Central memory CD8-positive, alpha-beta T cell (primary cell): ENCODE measurements at regions not wholly inside any gene's neighbourhood (a gene's known extent, or its start where the extent isn't known, plus 50 kb on each side); places are given as distances from the start of the nearest gene placed in this dataset.

Experiments
- ATAC-seq: fragments of 150-1000 bp; cut with Tn5 transposase; replicated peaks from 2 replicates; pipeline ENCODE4 v1.10.0; 2022; ENCODE audit warnings: mild to moderate bottlenecking, moderate FRiP score, moderate number of reproducible peaks; ENCODE audit not compliant: poor library complexity, severe bottlenecking; ENCODE audit errors: extremely low read depth
- DNase-seq, 2 donors: peaks; one replicate each; pipeline ENCODE4 v3.0.0; 2021; ENCODE audit warnings: low spot score in 2 of 2
- H3K27ac Mint-ChIP-seq: one replicate; pipeline ENCODE4 v1.8.0; 2022; ENCODE audit warnings: low read depth, mild to moderate bottlenecking, moderate library complexity, mixed read lengths
- H3K27me3 Mint-ChIP-seq: one replicate; pipeline ENCODE4 v1.8.0; 2022; ENCODE audit warnings: mixed read lengths
- H3K36me3 Mint-ChIP-seq: one replicate; pipeline ENCODE4 v1.8.0; 2022; ENCODE audit warnings: mild to moderate bottlenecking, moderate library complexity, mixed read lengths; ENCODE audit not compliant: insufficient read depth
- H3K4me1 Mint-ChIP-seq: one replicate; pipeline ENCODE4 v1.8.0; 2022; ENCODE audit warnings: mixed read lengths
- H3K4me3 Mint-ChIP-seq: one replicate; pipeline ENCODE4 v1.8.0; 2022; ENCODE audit warnings: mild to moderate bottlenecking, moderate library complexity, mixed read lengths
- H3K9me3 Mint-ChIP-seq: one replicate; pipeline ENCODE4 v1.8.0; 2022; ENCODE audit warnings: mixed read lengths

DNA sequence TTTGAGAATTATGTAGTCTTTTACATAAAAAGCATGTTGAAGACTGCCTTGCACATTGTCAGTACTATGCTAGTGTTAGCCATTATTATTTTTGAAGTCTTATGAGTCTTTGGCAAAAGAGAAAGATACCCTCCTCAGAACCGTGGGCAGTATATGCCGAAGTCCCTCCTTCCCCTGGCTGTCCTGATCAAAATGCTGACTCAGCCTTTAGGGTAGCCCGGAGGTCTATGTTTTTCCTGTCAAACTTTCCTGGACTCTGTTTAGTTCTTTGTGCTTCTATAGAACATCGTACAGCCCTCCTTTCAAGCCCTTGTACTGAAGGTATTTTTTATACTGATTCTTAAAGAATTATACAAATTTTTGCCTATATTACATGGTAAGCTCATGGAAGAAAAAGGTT is 264.7 kb upstream of the ATP5MC3 start:
- no peak overlapping the region for H3K4me3 Mint-ChIP-seq
- peaks cover 4% of the 10 kb centered on the region for H3K4me1 Mint-ChIP-seq
- DNase-seq (no peak), ATAC-seq (no peak)
- no peaks in the 10 kb centered on the region for H3K27me3 Mint-ChIP-seq
- H3K36me3 Mint-ChIP-seq, result no peaks in the 10 kb centered on the region
- no peaks in the 10 kb centered on the region for H3K9me3 Mint-ChIP-seq
- H3K27ac Mint-ChIP-seq, result no peak overlapping the region

DNA sequence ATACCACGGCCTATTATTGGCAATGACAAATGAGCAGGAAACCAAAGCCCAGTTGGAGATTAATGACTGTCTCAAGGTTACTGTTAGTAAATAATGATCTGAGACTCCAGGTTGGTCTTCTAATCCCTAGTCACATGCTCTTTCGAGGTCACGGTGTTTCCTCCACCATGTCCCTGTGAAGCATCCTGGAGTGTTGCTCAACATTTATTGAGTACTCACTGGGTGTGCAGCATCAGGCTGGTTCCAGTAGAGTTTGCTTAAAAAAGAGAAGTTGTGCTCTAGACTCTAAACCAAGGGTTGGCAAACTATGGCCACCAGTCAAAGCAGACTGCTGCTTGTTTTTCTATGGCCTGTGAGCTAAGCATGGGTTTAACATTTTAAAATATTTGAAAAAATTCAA is 263.8 kb upstream of the ATP5MC3 start:
- Mint-ChIP-seq H3K36me3 (no peaks in the 10 kb centered on the region), H3K4me3 (no peak overlapping the region), H3K27ac (no peak overlapping the region), H3K27me3 (no peaks in the 10 kb centered on the region), H3K9me3 (no peaks in the 10 kb centered on the region), H3K4me1 (no peaks in the 10 kb centered on the region)
- ATAC-seq, result no peak
- DNase-seq, result no peak

DNA sequence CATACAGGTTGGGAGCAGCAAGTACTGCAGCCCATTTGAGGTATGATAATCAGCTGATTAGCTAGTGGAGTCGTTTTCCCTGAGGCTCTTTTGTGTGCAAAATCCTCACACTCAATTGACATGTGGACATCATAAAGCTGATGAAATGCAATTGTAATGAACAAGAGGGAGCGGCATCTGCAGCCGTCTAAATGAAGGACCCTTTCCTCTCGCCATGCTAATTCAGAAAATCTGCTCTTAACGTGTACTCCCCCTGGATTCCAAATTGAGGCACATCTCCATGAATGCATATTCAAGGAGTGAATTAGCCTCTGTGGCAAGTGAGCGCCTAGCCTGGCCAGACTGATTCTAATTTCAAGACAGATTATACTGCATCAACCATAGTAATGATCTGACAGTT is 260.9 kb upstream of the ATP5MC3 start:
- Mint-ChIP-seq H3K9me3 (no peaks in the 10 kb centered on the region), H3K4me3 (no peak overlapping the region)
- ATAC-seq, result no peak

DNA sequence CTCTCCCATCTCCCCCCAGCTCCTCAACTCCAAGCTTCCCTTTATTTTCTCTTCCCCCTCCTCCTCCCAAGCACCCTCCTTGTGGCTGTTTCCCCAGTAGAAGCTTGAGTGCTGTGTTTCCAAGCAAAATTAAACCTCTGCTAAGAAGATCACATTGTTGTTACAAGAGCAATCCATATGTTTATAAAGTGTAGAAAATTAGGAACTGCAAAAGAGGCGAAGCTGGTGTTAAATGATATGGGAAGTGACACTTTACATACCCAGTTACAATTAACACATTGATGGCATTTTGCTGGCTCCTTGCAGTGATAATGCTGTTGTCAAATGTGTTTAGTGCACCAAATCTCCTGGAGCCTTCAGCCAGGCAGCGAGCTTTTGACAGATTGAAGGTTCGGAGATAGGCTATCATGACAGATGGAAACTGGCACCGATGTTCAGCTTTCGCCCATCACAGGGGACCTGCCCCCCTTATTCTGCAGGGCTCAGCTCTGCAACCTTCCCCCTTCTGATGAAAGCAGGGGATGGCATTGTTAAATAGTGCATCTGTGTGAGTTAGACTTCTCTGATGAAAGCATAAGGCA is 259.8 kb upstream of the ATP5MC3 start:
- Mint-ChIP-seq H3K27ac (no peak overlapping the region), H3K36me3 (no peaks in the 10 kb centered on the region), H3K4me3 (no peak overlapping the region), H3K27me3 (peaks cover 29% of the 10 kb centered on the region), H3K9me3 (no peaks in the 10 kb centered on the region), H3K4me1 (no peaks in the 10 kb centered on the region)
- no peak for ATAC-seq
- DNase-seq, result no peak

More for the DNA sequence above, 260.9 kb upstream of the ATP5MC3 start:
- H3K27ac Mint-ChIP-seq, result no peak overlapping the region
- DNase-seq, result no peak
- no peaks in the 10 kb centered on the region for H3K36me3 Mint-ChIP-seq
- H3K4me1 Mint-ChIP-seq, result no peaks in the 10 kb centered on the region
- H3K27me3 Mint-ChIP-seq, result peaks cover 22% of the 10 kb centered on the region

DNA sequence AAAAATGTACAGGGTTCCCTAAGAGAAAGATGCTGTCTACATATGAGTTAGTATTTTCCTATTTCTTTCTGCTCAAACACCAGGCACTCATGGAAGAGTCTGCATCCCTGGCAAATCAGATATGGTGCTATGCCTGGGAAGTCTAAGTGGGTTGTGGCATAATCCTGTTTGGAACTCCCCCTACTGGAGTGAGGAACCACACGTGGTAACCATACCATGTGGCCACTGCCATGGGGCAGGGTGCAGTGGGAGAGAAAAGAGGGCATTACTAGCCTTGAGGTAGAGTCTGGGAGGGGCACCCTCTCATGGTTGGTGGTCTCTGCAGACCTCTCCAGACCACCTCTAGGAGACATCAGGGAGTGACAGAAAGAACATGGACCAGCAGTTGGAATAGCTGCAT is 257.9 kb upstream of the ATP5MC3 start:
- ATAC-seq, result no peak
- Mint-ChIP-seq H3K27ac (no peak overlapping the region), H3K9me3 (no peaks in the 10 kb centered on the region), H3K4me3 (no peak overlapping the region), H3K4me1 (no peaks in the 10 kb centered on the region), H3K36me3 (no peaks in the 10 kb centered on the region), H3K27me3 (peaks cover 32% of the 10 kb centered on the region)
- DNase-seq, result no peak

DNA sequence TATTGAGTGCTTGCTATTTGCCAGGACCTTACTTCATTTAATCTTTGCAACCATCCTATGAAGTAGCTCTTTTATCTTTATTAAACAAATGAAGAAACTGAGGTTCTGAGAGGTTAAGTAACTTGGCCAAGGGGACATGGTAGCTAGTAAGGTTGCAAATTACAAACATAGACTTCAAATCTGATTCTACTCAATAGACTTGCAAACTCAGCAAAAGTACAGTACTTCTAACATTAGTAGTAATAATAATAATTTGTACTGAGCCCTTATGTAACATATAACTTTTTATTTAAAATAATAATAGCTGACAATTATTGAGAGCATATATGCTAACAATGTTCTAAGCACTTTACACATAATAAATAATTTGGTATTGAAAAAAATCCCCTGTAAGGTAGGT is 255.7 kb upstream of the ATP5MC3 start:
- H3K4me3 Mint-ChIP-seq, result no peak overlapping the region
- no peaks in the 10 kb centered on the region for H3K9me3 Mint-ChIP-seq
- no peak overlapping the region for H3K27ac Mint-ChIP-seq
- no peaks in the 10 kb centered on the region for H3K36me3 Mint-ChIP-seq
- H3K4me1 Mint-ChIP-seq, result no peaks in the 10 kb centered on the region
- peaks cover 35% of the 10 kb centered on the region for H3K27me3 Mint-ChIP-seq
- DNase-seq (no peak), ATAC-seq (no peak)

DNA sequence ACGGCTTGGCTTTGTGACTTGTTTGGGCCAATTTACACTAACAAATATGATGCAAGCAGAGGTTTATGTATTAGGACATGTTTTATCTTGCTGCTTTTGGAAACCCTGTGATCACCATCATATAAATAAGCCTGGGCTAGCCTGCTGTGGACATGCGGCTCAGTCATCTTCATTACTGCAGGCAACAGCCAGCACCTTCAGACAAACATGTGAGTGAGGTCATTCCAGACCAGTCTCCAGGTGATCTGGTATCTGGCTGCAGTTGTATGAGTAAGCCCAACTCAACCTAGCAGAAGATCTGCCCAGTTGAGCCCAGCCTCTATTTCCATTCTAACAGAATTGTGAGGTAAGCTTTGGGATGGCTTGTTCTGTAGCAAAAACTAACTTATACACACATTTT is 254.6 kb upstream of the ATP5MC3 start:
- no peak overlapping the region for H3K27ac Mint-ChIP-seq
- no peaks in the 10 kb centered on the region for H3K36me3 Mint-ChIP-seq
- no peaks in the 10 kb centered on the region for H3K4me1 Mint-ChIP-seq
- ATAC-seq (no peak), DNase-seq (no peak)
- H3K27me3 Mint-ChIP-seq, result peaks cover 46% of the 10 kb centered on the region
- no peak overlapping the region for H3K4me3 Mint-ChIP-seq
- H3K9me3 Mint-ChIP-seq, result no peaks in the 10 kb centered on the region

DNA sequence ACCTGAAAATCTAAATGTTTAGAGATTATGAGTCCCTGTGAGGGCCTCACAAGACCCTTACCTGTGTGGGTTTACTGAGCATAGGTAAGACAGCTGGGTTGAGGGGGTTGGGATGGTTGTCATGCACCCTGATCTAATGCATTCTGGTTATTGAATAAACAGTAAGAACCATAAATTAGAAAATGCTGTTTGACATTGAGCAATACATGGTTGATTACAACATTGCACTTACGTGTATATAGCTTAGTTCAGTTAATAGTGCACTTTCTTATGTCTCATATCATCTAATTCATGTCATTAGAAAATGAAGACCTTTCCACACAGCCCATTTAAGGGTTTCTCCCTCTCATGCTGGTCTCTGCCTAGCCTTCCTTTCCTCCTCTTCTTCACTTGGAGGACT is 253.5 kb upstream of the ATP5MC3 start:
- Mint-ChIP-seq H3K36me3 (no peaks in the 10 kb centered on the region), H3K27me3 (peaks cover 46% of the 10 kb centered on the region), H3K27ac (no peak overlapping the region), H3K4me1 (no peaks in the 10 kb centered on the region), H3K4me3 (no peak overlapping the region), H3K9me3 (no peaks in the 10 kb centered on the region)
- ATAC-seq (no peak), DNase-seq (no peak)

DNA sequence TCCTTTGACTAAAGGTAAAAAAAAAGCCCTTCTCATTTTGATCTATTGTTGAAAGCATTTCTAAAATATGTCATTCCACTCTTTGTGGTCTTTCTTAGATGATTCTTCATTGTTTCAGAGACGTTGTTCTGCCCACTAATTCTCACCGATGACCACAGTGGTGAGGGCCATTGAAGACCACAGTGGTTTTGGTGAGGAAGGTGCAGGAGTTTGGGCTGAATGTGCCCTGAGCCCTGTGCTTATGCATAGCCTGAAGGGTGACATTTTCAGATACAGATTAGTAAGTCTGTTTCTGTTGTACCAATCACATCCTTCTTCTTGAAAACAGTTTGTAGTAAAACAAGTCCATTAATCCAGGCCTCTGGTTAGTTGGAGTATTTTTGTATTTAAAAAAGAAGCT is 251.3 kb upstream of the ATP5MC3 start:
- H3K36me3 Mint-ChIP-seq, result no peaks in the 10 kb centered on the region
- DNase-seq (no peak), ATAC-seq (no peak)
- H3K27me3 Mint-ChIP-seq, result peaks cover 25% of the 10 kb centered on the region
- H3K9me3 Mint-ChIP-seq, result no peaks in the 10 kb centered on the region
- H3K4me3 Mint-ChIP-seq, result no peak overlapping the region
- H3K4me1 Mint-ChIP-seq, result no peaks in the 10 kb centered on the region
- H3K27ac Mint-ChIP-seq, result no peak overlapping the region

DNA sequence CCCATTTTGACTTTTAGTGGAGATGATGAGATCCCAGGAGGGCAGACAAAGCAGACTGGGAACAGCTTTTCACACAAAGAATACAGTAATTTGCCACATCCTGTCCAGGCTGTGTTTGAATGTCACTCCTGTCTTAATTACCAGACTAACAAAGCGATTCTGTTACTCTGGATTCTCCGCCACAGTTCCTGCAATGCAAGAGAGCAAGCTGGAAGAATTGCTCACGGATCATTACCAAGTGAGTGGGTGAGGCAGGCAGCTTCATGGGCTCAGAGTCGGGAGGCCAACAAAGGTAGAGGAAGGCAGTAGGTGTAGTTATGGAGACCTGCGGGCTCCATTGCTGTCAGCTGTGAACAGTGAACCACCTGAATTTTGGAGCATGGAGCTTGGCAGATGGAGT is 250.5 kb upstream of the ATP5MC3 start:
- H3K9me3 Mint-ChIP-seq, result no peaks in the 10 kb centered on the region
- DNase-seq, result no peak
- peaks cover 25% of the 10 kb centered on the region for H3K27me3 Mint-ChIP-seq
- H3K4me3 Mint-ChIP-seq, result no peak overlapping the region
- no peak overlapping the region for H3K27ac Mint-ChIP-seq
- H3K36me3 Mint-ChIP-seq, result no peaks in the 10 kb centered on the region
- ATAC-seq, result no peak
- no peaks in the 10 kb centered on the region for H3K4me1 Mint-ChIP-seq

DNA sequence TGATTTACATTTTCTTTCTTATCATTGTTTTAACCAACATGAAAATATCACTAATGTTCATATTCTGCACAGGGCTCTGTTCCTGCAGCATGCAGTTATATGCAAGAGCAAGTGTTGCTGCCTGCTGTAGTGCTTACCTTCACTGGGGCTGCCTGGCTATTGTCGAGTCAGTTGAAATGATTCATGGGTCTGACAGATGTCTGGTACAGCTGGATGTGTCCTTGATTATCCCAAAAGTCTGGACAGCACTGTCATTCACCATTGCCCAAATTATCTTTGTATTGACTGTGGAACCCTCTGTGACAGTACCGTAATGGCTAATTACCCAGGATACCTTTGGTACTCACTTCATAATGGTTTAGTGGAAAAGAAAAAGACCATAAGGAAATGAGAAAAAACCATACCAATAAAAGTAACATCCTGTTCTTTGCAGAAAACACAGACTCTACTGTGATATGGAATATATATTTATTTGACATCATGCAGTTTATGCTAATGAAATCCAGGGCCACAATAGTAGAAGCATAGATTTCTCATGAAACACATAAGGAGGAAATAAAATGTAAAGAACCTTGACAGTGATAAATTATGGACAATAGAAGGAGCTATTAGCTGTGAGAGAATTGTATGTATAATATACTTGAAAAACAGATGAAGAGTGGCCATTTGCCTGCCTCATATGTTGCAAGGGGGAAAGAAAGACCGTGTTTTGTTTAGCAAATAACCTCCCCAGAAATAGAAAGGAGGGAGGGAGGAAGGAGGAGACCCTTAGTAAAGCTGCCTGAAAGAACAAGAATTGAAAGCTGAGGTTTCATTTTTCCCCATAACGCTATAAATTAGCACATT is 249.8 kb upstream of the ATP5MC3 start:
- no peaks in the 10 kb centered on the region for H3K9me3 Mint-ChIP-seq
- ATAC-seq, result no peak
- no peaks in the 10 kb centered on the region for H3K36me3 Mint-ChIP-seq
- no peak overlapping the region for H3K27ac Mint-ChIP-seq
- peaks cover 18% of the 10 kb centered on the region for H3K27me3 Mint-ChIP-seq
- no peaks in the 10 kb centered on the region for H3K4me1 Mint-ChIP-seq
- H3K4me3 Mint-ChIP-seq, result no peak overlapping the region
- no peak for DNase-seq

DNA sequence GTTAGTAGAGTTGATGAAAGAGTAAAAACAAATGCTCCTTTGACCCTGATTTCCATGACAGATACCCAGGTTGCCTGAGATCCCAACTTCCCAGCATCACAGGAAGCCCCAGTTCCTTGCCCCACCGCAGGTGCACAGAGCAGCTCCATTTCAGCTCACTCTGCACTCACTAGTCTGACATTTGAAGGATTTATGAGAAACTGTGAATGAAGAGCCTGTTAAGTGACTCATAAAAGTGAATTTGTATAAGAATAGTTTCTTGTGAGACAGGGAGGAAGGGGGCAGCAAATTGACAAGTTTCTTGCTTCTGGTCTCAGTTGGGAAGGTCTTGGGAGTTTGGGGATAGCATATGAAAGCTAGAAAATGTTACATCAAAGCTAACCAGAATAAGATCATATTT is 248.7 kb upstream of the ATP5MC3 start:
- H3K4me3 Mint-ChIP-seq, result no peak overlapping the region
- no peaks in the 10 kb centered on the region for H3K36me3 Mint-ChIP-seq
- peaks cover 23% of the 10 kb centered on the region for H3K27me3 Mint-ChIP-seq
- ATAC-seq, result no peak
- no peaks in the 10 kb centered on the region for H3K9me3 Mint-ChIP-seq
- H3K4me1 Mint-ChIP-seq, result no peaks in the 10 kb centered on the region
- H3K27ac Mint-ChIP-seq, result no peak overlapping the region
- DNase-seq, result no peak

DNA sequence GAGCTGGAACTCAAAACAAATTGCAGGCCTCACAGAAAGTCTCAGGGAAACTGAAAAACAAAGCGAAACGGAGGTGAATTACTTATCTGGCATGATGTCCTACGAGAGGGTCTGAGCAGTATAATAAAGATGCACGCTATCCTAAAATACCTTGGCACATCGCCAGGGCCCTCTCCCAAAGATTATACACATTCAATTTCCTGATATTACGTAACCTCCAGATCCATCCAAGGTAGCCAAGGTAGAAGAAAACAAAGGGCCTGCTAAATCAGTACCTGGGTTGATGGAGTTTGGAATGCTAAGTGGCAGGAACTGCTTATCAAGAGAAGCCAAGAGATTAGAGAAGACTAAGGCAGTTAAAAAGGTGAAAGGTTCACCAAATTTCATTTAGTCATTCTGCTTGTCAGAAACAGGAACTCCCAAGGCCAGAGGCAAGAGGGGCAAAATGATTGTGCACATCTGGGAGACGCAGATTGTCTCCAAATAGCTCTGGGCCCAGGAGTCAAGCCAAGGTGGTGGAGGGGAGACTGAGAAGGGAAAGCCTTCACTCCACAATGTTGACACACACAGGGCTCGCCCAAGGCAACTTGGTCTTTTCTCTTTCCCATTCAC is 236.8 kb upstream of the ATP5MC3 start:
- no peak for ATAC-seq
- peaks cover 33% of the 10 kb centered on the region for H3K27me3 Mint-ChIP-seq
- no peak for DNase-seq
- no peak overlapping the region for H3K27ac Mint-ChIP-seq
- H3K4me3 Mint-ChIP-seq, result no peak overlapping the region
- H3K36me3 Mint-ChIP-seq, result no peaks in the 10 kb centered on the region
- H3K9me3 Mint-ChIP-seq, result no peaks in the 10 kb centered on the region
- H3K4me1 Mint-ChIP-seq, result no peaks in the 10 kb centered on the region
